ENCODE measurements at regions not wholly inside any gene's neighbourhood (a gene's known extent, or its start where the extent isn't known, plus 50 kb on each side); places are given as distances from the start of the nearest gene placed in this dataset.
"Not testable (repeated sequence)": the region's sequence is repeated elsewhere in the genome, so short reads cannot be mapped to it uniquely, and the experiment has no call there.

DNA sequence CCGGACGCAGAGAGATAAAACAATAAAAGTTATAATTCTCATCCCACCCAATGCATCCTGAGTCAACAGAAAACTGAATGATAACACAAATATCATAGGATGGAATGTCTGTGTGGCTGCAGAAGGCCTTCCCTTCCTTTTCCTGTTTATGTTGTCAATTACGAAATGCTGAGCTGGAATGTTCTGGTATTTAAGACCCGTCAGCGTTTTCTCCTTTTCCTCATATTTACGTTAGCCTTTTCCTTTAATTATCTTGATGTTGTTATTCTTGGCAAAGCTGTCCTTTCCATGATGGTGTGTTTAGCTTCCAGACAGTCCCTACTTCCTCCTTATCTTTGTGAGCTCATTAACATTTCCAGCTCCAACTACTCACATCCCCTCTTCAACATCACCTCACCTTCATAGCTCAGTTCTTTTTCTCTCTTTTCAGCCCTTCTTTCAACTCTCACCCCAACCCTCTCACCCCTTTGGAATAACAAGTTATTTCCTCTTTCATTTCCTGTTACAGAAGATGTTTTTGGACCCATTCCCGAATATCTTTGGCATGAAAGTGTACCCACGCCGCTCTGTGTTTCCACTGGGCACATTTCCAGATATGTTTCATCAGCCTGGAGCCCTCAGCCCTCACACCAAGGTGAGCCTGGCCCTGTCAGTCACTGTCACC is 221.6 kb downstream of the NR2F1-AS1 start:
- no peak for DNase-seq (ENCODE audit: low spot score)

DNA sequence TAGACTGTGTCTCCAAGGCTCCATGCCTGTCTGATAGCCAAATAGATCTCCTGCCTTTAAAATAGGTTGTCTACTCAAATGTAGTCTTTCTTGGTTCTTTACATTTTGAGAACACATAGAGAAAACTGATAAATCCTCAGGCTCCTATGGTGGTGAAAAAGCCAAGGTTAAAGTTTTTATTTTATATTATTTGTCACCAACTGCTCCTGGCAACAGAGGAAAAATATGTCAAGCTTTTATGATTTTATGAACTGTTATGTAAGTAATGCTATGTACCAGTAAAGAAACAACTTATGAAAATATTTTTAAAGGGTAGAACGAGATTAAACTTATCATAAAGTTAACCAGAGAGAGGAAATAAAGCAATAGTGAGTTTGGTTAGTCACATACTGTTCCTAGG is 222.8 kb downstream of the NR2F1-AS1 start:
- no peak for DNase-seq (ENCODE audit: low spot score)

DNA sequence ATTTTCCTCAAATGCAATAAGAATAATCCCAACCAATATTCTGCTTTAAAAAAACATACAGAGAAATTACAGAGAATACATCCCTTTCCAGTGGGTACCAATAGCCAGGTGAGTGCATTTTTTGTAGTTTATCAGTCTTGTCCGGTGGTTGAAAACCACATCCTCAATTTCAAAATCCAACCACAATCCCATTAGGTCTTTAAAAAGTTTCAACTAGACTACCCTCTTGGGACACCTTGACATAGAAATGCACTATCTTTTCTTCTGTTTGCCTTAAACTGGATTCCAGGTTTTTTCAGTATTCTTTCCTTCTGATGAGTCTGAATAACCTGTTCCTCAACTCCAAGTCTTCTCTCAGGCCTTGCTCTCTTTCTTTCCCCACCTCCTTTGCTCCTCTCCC is 223.3 kb downstream of the NR2F1-AS1 start:
- DNase-seq (ENCODE audit: low spot score) = no peak

DNA sequence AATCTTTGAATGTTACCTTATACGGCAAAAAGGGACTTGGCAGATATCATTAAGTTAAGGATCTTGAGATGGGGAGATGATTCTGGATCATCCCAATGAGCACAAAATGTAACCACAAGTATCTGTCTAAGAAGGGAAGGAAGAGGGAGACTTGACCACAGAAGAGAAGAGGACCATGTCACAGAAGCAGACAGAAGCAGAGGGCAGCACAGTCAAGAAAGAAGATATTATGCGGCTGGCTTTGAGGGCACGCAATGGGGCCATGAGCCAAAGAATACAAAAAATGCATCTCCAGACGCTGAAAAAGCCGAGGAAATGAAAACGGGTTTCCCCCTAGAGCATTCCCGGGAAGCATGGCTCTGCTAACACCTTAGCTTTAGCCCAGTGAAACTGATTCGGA is 225.3 kb downstream of the NR2F1-AS1 start:
- no peak for DNase-seq (ENCODE audit: low spot score)

DNA sequence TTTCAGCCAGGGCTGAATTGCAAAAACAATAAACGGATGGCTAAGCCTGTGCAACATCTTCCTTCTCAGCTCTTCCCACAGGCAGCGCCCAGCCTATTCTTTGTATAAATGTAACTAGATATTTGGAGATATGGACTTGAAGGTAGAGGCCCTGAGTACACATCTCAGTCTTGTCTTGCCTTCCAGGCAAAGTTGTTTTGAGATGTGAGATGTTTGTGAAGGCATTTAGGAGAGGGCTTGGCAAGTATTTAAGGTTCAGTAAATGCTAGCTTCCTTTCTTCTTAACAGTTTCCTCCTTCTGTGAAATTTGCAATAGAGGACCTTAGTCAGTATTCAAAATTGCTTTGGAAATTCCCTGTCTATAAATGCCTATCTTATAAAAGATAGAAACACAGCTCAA is 228.8 kb downstream of the NR2F1-AS1 start:
- DNase-seq (ENCODE audit: low spot score) = no peak

DNA sequence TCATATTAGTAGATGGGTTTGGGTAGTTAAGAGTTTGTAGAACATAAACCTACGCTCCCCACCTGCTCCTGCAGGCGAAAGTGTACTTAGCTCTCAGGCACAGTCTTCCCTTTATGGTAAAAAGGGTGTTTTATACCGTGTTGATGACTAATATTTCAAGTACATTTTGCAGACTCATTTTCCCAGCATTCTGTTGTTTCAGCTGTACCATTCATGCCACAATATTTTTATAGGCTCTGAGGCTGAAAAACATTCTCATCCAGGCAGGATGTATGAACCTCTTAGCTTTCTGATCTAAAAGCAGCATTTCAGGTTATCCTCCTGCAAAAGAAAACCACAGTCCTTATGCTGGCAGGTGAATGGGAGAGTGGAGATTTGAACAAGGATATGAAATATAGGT is 231.4 kb downstream of the NR2F1-AS1 start:
- DNase-seq (ENCODE audit: low spot score) = no peak

DNA sequence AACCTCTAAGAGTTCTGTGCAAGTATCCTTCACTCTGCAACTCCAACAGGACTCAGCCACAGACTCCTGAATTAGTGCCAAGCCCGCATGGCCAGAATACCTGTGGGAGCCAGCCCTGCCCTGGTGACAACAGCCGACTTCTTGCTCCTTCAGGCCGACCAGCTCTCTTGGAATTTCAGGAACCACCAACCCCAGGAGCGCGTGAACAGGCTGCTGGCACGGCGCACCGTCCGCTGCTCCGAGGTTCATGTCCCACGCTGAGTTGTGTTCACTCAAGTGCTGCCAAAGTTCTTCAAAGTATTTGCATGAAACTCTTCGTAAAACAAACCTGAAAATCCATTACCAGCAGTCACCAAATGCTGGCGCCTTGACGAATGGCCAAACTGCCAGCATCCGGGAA is 232.8 kb downstream of the NR2F1-AS1 start:
- no peak for DNase-seq (ENCODE audit: low spot score)

DNA sequence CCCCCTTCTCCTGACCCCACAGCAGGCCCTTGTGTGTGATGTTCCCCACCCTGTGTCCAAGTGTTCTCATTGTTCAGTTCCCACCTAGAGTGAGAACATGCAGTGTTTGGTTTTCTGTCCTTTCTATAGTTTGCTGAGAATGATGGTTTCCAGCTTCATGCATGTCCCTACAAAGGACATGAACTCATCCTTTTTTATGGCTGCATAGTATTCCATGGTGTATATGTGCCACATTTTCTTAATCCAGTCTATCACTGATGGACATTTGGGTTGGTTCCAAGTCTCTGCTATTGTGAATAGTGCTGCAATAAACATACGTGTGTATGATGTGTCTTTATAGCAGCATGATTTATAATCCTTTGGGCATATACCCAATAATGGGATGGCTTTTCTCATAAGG is 234.2 kb downstream of the NR2F1-AS1 start:
- DNase-seq (ENCODE audit: low spot score) = not testable (repeated sequence)

DNA sequence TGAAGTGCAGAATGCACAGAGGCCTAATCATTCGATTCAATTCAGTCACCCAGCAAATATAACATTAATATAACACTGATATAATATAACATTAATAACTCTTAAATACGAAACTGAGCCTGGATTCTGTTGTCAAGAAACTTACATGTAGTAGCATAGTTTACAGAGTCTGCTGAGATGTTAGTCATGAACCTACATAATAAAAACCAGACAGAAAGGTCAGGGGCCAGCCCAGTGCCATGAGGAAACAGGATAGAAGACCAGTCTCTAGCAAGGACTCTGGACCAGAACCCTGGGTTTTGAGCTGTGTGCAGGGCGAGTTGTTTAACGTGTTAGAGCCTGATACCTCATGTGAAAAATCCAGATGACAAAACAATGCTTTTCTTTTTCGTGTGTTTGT is 234.7 kb downstream of the NR2F1-AS1 start:
- DNase-seq (ENCODE audit: low spot score) = no peak

DNA sequence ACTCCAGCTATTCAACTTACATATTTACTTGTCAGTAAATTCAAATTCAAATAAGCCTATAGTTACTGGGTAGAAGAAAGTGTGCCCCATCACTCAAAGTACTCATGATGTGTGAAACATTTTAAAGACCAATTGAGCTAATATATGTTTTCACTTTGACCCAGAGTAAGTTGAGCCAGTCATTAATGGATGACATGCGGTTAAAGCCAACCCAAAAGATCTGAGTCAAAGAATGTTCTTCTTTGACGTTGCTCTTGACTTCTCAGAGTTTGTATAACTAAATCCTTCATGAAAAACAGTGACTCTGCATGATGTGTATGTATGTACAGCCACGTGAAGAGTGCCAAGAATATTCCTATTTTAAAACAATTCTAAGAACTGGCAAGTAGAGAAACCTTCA is 237.4 kb downstream of the NR2F1-AS1 start:
- no peak for DNase-seq (ENCODE audit: low spot score)

DNA sequence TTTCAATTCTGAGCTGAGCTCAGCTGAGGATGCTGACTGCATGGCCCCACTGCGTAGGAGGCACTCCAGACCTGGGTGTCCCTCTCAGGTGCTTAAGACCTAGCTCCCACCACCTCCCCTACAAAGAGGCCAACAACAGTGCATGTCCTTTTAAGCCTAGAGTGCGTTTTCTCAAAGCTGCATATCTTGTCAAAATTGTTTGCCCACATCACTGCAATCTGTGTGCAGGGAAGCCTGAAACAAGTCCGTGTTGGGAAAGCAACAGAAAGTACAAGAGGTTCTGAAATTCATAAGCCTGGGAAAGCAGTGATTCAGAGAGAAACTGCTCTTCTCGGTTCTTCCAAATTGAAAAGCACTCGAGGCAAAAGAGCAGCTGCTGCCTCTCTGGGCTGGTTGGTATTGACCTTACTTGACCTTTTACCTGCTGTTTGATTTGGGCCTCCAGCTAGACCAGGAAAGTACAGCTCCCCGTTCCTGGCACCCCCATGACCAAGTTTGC is 238.4 kb downstream of the NR2F1-AS1 start:
- no peak for DNase-seq (ENCODE audit: low spot score)

DNA sequence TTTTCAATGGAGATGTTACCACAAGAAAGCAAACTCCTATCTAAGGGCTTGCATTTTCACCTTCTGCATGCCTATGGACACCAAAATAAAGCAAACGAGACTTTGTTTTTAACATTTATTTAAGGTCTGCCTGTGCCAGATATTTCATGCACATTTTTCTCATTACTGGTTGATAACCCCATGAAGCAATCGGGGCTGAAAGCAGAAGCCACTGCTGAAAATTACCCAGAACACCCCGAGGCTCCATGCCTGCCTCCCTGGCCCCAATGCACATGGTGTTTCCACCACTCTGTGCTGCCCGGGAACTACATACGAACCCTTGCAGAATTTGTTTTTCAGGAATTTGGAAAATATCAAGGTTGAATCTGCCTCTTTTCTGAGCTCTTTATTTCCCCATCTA is 240.1 kb downstream of the NR2F1-AS1 start:
- DNase-seq (ENCODE audit: low spot score) = no peak

DNA sequence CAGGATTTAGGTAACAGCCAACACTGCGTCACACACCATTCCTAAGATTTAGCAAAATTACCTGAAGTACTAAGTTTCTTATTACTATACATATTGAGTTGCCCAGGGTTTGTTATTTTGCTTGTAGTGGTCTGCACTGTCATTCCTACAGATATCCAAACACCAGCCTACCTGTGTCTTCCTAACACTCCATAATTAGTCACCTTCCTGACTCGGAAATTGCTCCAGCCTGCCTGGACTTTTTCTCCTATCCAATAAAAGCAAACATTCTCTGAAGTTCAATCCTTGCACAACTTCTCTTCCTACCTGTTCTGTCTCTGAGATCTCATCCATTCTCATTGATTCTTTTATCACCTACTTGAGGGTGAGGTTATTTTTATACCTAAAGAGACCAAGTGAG is 243.9 kb downstream of the NR2F1-AS1 start:
- DNase-seq (ENCODE audit: low spot score) = no peak

DNA sequence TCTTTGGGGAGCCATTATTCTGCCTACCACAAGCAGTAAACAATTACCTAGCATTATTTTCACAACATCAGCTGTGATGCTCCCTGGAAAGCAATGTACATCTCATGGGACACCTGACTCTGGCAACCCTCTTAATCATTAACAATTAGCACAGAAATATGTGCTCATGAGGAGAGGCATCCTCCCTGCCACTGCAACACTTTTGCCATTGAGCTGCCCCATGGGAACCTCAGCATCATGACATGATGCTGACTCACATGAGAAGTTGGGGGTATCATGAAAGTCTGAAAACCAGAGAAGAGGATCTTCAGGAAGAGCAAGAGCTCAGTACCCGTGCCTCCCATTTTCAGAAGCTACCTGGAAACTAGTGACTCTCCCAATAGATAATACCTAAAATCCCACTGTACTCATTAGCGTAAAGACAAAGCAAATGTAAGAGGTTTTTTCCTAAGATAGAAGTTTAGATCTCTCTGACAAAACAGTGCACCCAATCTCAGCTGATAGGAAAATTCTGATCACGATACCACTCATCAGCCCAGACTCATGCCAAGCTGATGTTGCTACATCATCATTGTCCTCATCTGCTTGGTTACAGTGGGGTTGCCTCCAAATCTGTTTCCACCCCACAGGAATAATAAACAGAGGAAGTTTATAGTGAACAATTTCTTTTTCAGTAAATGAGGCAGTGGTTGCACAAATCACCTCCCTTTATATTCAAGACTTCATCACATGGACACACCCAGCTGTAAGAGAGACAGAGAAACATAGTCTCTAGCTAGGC is 244.5 kb downstream of the NR2F1-AS1 start:
- DNase-seq (ENCODE audit: low spot score) = no peak

DNA sequence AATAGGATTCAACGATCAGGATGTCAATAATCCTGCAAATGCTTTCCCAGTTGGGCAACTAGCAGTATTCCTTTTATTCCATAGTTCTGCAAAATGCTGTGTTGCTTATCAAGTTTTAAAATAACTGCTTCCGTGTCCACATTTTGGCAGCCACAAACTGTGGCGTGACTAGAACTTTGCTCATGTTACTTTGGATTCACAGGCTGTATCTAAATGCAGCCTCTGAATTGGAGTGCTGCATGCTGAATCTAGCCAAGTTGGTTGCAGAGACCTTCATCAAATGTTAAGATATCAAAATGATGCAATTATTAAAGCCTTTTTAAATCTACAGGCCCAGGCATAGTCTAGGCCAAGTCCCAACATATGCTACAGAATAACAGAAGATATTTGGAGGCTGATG is 249.2 kb downstream of the NR2F1-AS1 start:
- no peak for DNase-seq (ENCODE audit: low spot score)

DNA sequence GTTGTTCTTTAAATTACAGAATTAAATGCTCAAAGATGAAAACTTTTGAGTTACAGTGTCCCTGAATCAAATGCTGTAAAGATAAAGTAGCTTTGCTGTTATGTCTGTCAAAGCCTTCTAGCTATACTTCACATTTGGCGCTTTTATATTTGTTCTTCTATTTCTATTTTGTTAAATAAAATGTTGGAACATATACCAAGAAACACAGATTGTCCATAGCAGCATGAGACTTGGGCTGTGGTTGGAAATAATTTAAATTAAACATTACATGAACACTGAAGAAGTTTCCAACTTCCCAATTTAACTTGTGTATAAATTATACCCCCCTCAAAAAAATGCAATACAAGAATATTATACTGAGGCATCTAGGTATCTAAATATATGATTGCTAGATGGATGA is 249.8 kb downstream of the NR2F1-AS1 start:
- no peak for DNase-seq (ENCODE audit: low spot score)

DNA sequence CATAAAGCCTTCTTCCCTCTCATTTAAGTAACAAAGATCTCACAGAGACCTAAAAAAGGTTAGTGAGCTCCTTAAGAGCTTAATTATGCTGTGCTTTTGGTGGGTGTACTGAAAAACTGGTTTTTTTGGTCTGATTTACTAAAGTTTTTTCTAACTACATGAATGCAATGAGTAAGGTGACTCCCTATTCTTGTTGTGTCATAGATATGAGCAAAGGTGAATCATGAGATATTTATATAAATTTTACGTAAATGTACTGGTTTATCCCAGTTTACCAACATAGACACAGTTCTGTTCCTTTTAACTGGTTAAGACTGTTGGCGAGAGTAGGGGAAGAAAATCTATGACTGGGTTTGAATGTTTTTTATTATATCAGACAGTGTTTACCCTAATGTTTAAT is 250.5 kb downstream of the NR2F1-AS1 start:
- DNase-seq (ENCODE audit: low spot score) = no peak

DNA sequence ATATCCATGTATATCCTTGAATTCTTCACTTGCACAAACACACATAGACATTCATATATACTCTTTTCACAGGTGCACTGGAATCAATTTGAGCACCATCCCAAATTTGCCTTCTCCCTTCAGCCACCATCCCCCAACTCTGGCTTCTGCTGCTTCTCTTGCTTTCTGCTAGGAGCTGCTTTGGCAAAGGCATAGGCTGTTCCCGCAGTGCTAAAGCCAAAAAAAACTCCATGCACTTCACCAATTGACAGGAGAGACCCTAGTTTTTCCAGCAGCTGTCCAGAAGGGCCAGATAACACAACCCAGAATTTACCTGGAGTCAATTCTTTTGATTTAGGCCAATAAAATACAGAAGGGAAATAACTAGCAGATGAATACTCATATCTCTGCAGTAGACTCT is 251.3 kb downstream of the NR2F1-AS1 start:
- no peak for DNase-seq (ENCODE audit: low spot score)

DNA sequence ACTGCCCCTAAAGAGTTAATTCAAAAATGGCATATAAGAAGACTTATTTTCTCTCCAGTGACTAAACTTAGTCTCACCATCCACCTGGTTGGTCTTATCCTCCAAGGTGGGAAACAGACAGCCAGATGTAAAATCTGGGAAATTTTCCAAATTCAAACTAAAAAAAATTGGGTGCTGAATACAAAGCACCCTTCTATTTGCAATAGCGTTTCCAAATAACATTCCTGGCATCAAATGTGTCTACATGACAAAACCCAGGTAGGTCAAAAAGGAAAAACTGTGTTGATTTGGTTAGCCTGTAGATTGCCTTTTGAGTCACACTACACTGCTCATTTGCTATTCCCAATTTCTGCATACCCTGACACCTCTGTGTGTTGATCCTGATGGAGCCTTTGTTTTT is 252.2 kb downstream of the NR2F1-AS1 start:
- DNase-seq (ENCODE audit: low spot score) = no peak

DNA sequence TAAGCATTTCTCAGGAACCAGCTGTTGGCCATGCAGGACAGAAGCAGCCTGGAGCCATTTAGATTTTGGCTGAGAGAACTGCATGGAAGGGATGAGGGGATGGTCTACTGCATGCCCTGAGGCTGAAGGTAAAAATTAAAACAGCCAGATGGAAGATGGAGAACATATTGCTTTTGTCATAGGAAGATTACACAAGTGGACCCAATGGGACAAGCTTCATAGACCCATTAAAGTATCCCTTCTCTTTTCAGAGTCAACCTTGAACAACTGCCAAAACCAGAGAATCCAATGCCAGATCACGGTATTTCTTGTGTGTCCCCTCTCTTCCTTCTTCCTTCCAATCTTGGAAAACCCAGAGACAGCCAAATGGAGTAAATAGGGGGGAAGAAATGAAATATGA is 253.4 kb downstream of the NR2F1-AS1 start:
- DNase-seq (ENCODE audit: low spot score) = no peak

DNA sequence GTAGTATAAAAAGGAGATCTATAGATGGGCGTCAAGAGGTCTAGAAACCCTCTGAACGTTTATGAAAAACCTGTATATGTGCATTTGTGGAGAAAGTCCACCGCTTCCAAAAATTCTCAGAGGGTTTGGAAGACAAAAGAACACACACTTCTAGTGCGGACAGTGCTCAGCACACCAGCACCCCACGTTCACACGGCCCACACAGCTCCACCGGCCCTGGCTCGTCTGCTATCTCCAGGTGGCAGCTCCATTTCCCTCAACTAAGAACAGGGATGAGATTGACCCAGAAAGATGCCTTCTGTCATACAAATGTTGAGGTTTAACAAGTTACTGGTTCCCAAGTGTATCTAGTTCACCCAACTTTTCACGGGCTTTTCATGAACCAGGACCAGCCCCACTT is 255.1 kb downstream of the NR2F1-AS1 start:
- no peak for DNase-seq (ENCODE audit: low spot score)

DNA sequence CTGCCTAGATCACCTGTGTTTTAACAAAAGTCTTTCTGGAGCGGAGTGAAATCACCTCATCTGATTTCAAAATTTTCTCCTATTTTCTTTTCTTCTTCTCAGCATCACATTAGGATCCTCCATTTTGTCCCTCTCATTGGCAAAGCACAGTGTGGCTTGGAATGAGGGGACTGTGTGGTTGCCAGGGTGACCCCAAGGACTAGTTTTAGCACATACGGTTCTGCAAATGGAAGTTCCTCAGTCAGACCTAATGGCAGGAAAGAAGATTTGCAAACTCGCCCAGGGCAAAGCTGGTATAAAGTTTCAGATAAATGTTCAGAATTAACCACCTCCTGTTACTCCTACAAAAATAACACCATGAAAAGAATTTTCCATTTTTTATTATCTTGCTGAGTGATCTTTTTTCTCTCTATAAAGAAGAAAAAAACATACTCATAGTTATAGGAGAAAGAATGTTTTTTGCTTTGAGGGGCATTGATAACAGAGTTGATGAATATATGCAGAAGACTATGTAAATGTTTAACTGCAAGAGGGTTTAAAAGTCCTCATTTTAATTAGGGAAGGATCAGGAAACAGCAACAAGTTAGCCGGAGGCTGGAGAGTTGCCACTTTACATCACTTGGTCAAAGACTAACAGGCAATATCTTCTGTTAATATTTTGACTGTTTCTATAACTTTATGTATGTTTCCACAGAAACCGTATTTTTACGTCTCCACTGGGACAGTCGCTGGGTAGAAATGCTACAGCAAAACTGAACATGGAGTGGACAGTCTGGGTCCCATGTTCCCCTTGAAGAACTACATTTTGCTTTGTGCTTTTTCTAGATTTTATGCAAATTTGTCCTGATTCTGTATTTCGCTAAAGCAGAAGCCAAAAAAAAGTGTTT is 257.8 kb downstream of the NR2F1-AS1 start:
- no peak for DNase-seq (ENCODE audit: low spot score)
